H1 (cell line): ENCODE measurements at regions not wholly inside any gene's neighbourhood (a gene's known extent, or its start where the extent isn't known, plus 50 kb on each side); places are given as distances from the start of the nearest gene placed in this dataset.

Experiments used
- BRCA1 ChIP-seq: IDR thresholded peaks from 2 replicates; pipeline ENCODE4 v1.6.1; 2012; ENCODE audit warnings: low read depth, low read length, improper control_type of control experiment
- CHD2 ChIP-seq: IDR thresholded peaks from 2 replicates; pipeline ENCODE4 v1.6.1; 2012; ENCODE audit warnings: low read length, improper control_type of control experiment
- EP300 ChIP-seq, 2 experiments: IDR thresholded peaks; 1 replicate in 1 of 2; 2 replicates in 1 of 2; pipeline ENCODE4 v1.6.1; 2011 to 2012; ENCODE audit warnings: low read depth in 2 of 2, low read length in 2 of 2, mild to moderate bottlenecking in 2 of 2, borderline replicate concordance in 1 of 2, inconsistent platforms in 1 of 2, moderate library complexity in 1 of 2
- SP4 ChIP-seq: IDR thresholded peaks from 2 replicates; pipeline ENCODE4 v1.6.1; 2012; ENCODE audit warnings: low read length, inconsistent platforms
- TAF1 ChIP-seq: IDR thresholded peaks from 2 replicates; pipeline ENCODE4 v1.6.1; 2011; ENCODE audit warnings: mild to moderate bottlenecking, low read depth, low read length

- TF ChIP-seq SP4, result no peak
- no peak for TF ChIP-seq TAF1
- no peak for TF ChIP-seq BRCA1
- no peak for TF ChIP-seq CHD2
- TF ChIP-seq EP300 (IDR thresholded peaks at IDR 0.05; ENCODE audit: borderline replicate concordance in 1 of 2, low read depth in 2 of 2, low read length in 2 of 2), result no peak
Observed at GRCh38 chr5:54743581-54743980, 226.0 kb downstream of the SNX18 start (continued).
